ENCODE measurements at regions not wholly inside any gene's neighbourhood (a gene's known extent, or its start where the extent isn't known, plus 50 kb on each side); places are given as distances from the start of the nearest gene placed in this dataset.
"Not testable (repeated sequence)": the region's sequence is repeated elsewhere in the genome, so short reads cannot be mapped to it uniquely, and the experiment has no call there.

GRCh38 chr15:96869790-96870189 is 539.3 kb downstream of the NR2F2 start:
- H3K9me3 ChIP-seq (ENCODE audit: control insufficient read depth, insufficient read depth, low read depth, low read length) = no peaks in the 10 kb centered on the region
- no peaks in the 10 kb centered on the region for H3K79me2 ChIP-seq (ENCODE audit: control insufficient read depth, insufficient read depth, low read length)
- no peak overlapping the region for H2AFZ ChIP-seq (ENCODE audit: low read length)
- H4K20me1 ChIP-seq (ENCODE audit: control insufficient read depth, extremely low read depth, insufficient read depth, low read length) = no peaks in the 10 kb centered on the region
- H3K27me3 ChIP-seq (ENCODE audit: control insufficient read depth, insufficient read depth, low read length) = no peaks in the 10 kb centered on the region
- no peak overlapping the region for H3K9ac ChIP-seq (ENCODE audit: insufficient read depth, low read length)
- H3K4me2 ChIP-seq (ENCODE audit: extremely low read depth, insufficient read depth, low read length) = no peak overlapping the region
- H3K4me1 ChIP-seq (ENCODE audit: control insufficient read depth, extremely low read depth, insufficient read depth, low read length) = no peaks in the 10 kb centered on the region
- no peaks in the 10 kb centered on the region for H3K36me3 ChIP-seq (ENCODE audit: control insufficient read depth, insufficient read depth, low read length)
- DNase-seq (ENCODE audit: low read depth in 2 of 2) = no peak
- no peak for TF ChIP-seq EZH2 (IDR thresholded peaks at IDR 0.05; ENCODE audit: low read length, missing control alignments)
- TF ChIP-seq, protein P1, sequence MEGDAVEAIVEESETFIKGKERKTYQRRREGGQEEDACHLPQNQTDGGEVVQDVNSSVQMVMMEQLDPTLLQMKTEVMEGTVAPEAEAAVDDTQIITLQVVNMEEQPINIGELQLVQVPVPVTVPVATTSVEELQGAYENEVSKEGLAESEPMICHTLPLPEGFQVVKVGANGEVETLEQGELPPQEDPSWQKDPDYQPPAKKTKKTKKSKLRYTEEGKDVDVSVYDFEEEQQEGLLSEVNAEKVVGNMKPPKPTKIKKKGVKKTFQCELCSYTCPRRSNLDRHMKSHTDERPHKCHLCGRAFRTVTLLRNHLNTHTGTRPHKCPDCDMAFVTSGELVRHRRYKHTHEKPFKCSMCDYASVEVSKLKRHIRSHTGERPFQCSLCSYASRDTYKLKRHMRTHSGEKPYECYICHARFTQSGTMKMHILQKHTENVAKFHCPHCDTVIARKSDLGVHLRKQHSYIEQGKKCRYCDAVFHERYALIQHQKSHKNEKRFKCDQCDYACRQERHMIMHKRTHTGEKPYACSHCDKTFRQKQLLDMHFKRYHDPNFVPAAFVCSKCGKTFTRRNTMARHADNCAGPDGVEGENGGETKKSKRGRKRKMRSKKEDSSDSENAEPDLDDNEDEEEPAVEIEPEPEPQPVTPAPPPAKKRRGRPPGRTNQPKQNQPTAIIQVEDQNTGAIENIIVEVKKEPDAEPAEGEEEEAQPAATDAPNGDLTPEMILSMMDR (conservative IDR thresholded peaks at IDR 0.05 in 1 of 2, IDR thresholded peaks at IDR 0.05 in 1 of 2; ENCODE audit: low read depth in 1 of 2, low read length in 2 of 2) = no peak
- H3K4me3 ChIP-seq (replicated peaks in 1 of 4; ENCODE audit: control extremely low read depth in 1 of 4, insufficient read depth in 1 of 4, low read depth in 3 of 4, low read length in 4 of 4) = no peak overlapping the region
- no peak overlapping the region for H3K27ac ChIP-seq (ENCODE audit: insufficient read depth, low read length)

DNA sequence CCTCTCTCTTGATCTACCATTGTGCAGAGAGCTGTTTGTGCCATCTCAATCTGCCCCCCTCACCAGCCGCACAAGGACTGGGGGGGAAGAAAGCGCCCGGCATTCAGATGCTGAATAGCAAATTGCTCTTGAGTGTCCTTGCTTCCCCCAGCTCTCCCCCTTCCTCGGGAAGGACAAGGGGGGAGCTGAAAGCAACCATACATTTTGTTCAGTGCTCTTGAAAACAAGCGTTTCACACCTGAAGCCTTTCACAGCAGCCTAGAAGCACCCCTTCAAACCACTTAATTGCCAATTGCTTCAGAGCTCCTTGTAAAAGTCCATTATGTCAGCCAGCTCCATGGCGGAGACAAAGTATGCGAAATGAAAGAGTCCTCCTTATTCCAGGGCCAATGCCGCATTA is 540.1 kb downstream of the NR2F2 start:
- Histone ChIP-seq H3K4me2 (ENCODE audit: extremely low read depth, insufficient read depth, low read length) (no peak overlapping the region), H3K27me3 (ENCODE audit: control insufficient read depth, insufficient read depth, low read length) (no peaks in the 10 kb centered on the region), H3K79me2 (ENCODE audit: control insufficient read depth, insufficient read depth, low read length) (no peaks in the 10 kb centered on the region), H3K4me3 (replicated peaks in 1 of 4; ENCODE audit: control extremely low read depth in 1 of 4, insufficient read depth in 1 of 4, low read depth in 3 of 4, low read length in 4 of 4) (no peak overlapping the region), H4K20me1 (ENCODE audit: control insufficient read depth, extremely low read depth, insufficient read depth, low read length) (no peaks in the 10 kb centered on the region), H3K4me1 (ENCODE audit: control insufficient read depth, extremely low read depth, insufficient read depth, low read length) (no peaks in the 10 kb centered on the region), H3K36me3 (ENCODE audit: control insufficient read depth, insufficient read depth, low read length) (no peaks in the 10 kb centered on the region), H3K27ac (ENCODE audit: insufficient read depth, low read length) (no peak overlapping the region), H3K9ac (ENCODE audit: insufficient read depth, low read length) (no peak overlapping the region), H2AFZ (ENCODE audit: low read length) (no peak overlapping the region), H3K9me3 (ENCODE audit: control insufficient read depth, insufficient read depth, low read depth, low read length) (no peaks in the 10 kb centered on the region)
- TF ChIP-seq EZH2 (IDR thresholded peaks at IDR 0.05; ENCODE audit: low read length, missing control alignments) = no peak
- TF ChIP-seq, protein P1 (conservative IDR thresholded peaks at IDR 0.05 in 1 of 2, IDR thresholded peaks at IDR 0.05 in 1 of 2; ENCODE audit: low read depth in 1 of 2, low read length in 2 of 2) = no peak
- DNase-seq (ENCODE audit: low read depth in 2 of 2) = no peak

DNA sequence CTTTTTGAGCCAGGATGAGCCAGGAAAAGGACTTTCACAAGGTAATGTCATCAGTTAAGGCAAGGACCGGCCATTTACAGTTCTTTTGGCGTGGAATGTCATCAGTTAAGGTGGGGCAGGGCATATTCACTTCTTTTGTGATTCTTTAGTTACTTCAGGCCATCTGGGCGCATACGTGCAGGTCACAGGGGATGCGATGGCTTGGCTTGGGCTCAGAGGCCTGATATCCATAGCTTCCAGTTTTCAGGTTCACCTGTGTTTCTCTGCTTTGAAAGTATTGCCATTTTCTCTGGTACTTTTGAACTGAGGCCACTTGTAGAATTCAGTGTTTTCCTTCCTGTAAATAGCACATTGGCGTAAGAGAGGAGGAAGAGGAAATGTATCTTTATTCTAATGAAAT is 546.9 kb downstream of the NR2F2 start:
- H3K4me3 ChIP-seq (replicated peaks in 1 of 4; ENCODE audit: control extremely low read depth in 1 of 4, insufficient read depth in 1 of 4, low read depth in 3 of 4, low read length in 4 of 4); H3K9ac ChIP-seq (ENCODE audit: insufficient read depth, low read length); H3K27me3 ChIP-seq (ENCODE audit: control insufficient read depth, insufficient read depth, low read length); H3K27ac ChIP-seq (ENCODE audit: insufficient read depth, low read length); DNase-seq (ENCODE audit: low read depth in 2 of 2); H3K4me1 ChIP-seq (ENCODE audit: control insufficient read depth, extremely low read depth, insufficient read depth, low read length); H3K36me3 ChIP-seq (ENCODE audit: control insufficient read depth, insufficient read depth, low read length); H4K20me1 ChIP-seq (ENCODE audit: control insufficient read depth, extremely low read depth, insufficient read depth, low read length); H3K4me2 ChIP-seq (ENCODE audit: extremely low read depth, insufficient read depth, low read length); H2AFZ ChIP-seq (ENCODE audit: low read length); H3K9me3 ChIP-seq (ENCODE audit: control insufficient read depth, insufficient read depth, low read depth, low read length); H3K79me2 ChIP-seq (ENCODE audit: control insufficient read depth, insufficient read depth, low read length): not testable (repeated sequence)

- no peaks in the 10 kb centered on the region for H3K36me3 ChIP-seq (ENCODE audit: control insufficient read depth, insufficient read depth, low read length)
- H3K27me3 ChIP-seq (ENCODE audit: control insufficient read depth, insufficient read depth, low read length) = no peaks in the 10 kb centered on the region
- H4K20me1 ChIP-seq (ENCODE audit: control insufficient read depth, extremely low read depth, insufficient read depth, low read length) = no peaks in the 10 kb centered on the region
- H3K79me2 ChIP-seq (ENCODE audit: control insufficient read depth, insufficient read depth, low read length) = no peaks in the 10 kb centered on the region
- DNase-seq (ENCODE audit: low read depth in 2 of 2) = no peak
- H3K4me2 ChIP-seq (ENCODE audit: extremely low read depth, insufficient read depth, low read length) = no peak overlapping the region
- H3K9ac ChIP-seq (ENCODE audit: insufficient read depth, low read length) = no peak overlapping the region
- H3K27ac ChIP-seq (ENCODE audit: insufficient read depth, low read length) = no peak overlapping the region
- no peak for TF ChIP-seq EZH2 (IDR thresholded peaks at IDR 0.05; ENCODE audit: low read length, missing control alignments)
- TF ChIP-seq, protein P1 (conservative IDR thresholded peaks at IDR 0.05 in 1 of 2, IDR thresholded peaks at IDR 0.05 in 1 of 2; ENCODE audit: low read depth in 1 of 2, low read length in 2 of 2) = no peak
- no peaks in the 10 kb centered on the region for H3K4me1 ChIP-seq (ENCODE audit: control insufficient read depth, extremely low read depth, insufficient read depth, low read length)
- no peaks in the 10 kb centered on the region for H3K9me3 ChIP-seq (ENCODE audit: control insufficient read depth, insufficient read depth, low read depth, low read length)
- no peak overlapping the region for H2AFZ ChIP-seq (ENCODE audit: low read length)
- H3K4me3 ChIP-seq (replicated peaks in 1 of 4; ENCODE audit: control extremely low read depth in 1 of 4, insufficient read depth in 1 of 4, low read depth in 3 of 4, low read length in 4 of 4) = no peak overlapping the region
Observed at GRCh38 chr15:96878129-96878528, 547.6 kb downstream of the NR2F2 start.

Measured in fibroblast of lung (primary cell).